ENCODE measurements at regions not wholly inside any gene's neighbourhood (a gene's known extent, or its start where the extent isn't known, plus 50 kb on each side); places are given as distances from the start of the nearest gene placed in this dataset.
"Not testable (repeated sequence)": the region's sequence is repeated elsewhere in the genome, so short reads cannot be mapped to it uniquely, and the experiment has no call there.

- no peak for DNase-seq
Measured at GRCh38 chr10:52993109-52993508, 220.5 kb upstream of the MBL2 start.

DNA sequence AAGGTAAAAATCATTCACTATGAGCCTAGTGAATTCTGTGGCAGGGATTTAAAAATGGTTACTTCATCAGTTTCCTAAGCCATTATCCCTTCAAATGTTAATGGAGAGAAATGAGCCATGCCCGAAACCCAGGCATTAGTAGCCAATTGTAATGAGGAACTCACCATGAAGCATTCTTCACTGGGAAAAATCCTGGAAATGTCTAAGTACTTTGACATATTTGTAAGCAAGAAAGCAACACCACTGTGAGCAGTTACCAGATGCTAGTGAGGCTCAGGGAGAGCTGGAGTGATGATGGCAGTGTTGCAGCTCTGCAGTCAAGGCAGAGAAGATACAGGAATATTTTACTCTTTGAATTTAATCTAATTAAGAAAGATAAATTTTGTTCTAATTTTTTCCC lies 220.0 kb upstream of the MBL2 start:
- DNase-seq, result no peak

- no peak for DNase-seq
Measured at GRCh38 chr10:52988923-52989322, 216.3 kb upstream of the MBL2 start.

DNA sequence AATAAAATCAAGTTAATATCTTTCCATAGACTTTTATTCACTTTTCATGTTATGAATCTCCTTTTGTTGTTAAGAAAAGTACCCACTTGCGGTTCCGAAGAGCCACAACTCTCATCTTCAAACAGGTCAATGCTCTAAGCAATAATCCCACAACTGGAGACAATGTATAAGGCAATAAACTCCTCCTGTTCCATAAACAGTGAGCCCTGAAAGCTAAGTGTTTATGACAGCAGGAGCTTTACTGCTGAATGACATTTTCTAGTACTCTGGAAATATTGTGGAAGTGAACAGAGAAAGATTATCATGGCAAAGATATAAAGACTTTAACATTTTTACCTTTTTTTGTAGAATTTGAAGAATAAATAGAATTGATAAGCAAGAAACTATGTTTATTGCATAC lies 213.5 kb upstream of the MBL2 start:
- no peak for DNase-seq

GRCh38 chr10:52984169-52984568 lies 211.6 kb upstream of the MBL2 start:
- DNase-seq, result no peak

GRCh38 chr10:52979295-52979990 lies 206.9 kb upstream of the MBL2 start:
- no peak for DNase-seq

DNA sequence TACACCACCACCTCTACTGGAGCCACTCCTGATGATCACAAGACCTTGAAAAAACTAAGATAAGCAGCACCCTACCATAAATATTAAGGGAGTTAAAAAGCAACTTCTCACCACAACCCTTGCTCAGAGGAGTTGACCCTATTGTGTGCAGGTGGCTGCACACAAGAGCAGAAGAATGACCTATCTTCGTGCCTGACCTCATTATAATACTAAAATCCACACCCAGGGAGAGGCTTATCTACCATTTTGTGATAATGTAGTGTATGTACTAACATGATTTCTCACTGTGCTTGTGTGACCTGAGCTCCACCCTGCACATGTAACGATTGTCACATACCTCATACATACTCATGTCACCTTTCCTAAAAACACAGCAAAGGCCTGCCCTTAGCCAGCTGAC lies 205.0 kb upstream of the MBL2 start:
- DNase-seq, result no peak

DNA sequence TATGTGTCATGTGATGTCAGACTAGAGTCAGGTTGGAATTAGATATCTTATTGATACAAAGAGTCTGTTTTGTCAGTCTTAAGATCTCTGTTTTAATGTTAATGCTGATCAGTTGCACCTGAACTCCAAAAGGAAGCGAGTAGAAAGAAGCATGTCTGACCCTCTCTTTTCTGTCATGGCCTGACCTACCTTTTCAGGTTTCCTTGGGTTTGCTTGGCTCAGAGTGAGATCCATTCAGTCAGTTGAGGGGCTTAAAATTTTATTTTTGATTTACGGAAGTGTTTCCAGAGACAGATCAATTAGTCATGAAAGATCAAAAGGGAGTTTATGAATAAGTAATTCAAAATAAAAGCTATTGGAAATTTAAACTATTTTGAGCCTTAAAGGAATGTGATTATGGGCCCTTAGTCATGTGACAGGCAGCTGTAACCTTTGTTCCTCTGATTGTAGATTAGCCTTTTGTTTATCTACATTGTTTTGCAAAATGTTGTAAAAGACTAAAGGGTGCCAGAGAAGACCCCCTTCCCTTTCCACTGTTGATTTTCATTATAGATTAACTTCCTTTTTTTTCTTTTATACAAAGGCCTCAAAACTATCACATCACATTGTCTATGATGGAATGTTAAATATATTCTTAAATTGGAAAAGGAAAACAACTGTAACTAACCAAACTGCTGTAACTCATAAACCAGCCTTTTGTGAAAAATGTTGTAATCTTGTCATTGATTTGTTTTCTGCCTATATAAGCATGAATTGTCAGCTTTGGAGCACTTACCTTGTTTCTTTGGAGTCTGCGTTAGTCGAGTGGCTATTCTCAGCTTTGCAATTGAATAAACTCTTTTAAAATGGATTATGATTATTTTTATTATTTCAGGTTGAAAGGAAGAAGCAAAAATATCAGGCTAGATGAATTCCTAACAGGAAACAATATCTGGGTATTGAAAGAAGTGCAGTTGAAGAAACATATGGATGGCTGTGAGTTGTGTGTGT lies 195.5 kb upstream of the MBL2 start:
- no peak for DNase-seq

GRCh38 chr10:52966904-52967303 lies 194.3 kb upstream of the MBL2 start:
- no peak for DNase-seq

- DNase-seq, result no peak
Measured at GRCh38 chr10:52965938-52966401, 193.4 kb upstream of the MBL2 start.

- no peak for DNase-seq
Measured at GRCh38 chr10:52965509-52965908, 192.9 kb upstream of the MBL2 start.

DNA sequence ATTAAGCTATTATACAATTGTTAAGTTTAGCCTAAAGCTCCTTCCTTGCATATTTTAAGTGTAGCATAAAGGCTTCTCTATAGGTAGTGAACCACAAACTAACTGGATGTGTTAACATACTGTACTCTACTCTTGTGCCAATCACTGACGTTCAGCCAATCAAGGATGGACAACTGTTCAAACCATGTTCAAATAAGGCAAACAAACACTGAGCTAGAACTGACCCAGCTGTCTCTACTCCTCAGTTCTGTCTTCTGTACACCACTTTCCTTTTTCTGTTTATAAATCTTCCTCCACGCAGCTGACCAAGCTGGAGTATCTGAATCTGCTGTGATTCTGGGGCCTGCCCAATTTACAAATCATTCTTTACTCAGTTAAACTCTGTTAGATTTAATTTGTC lies 188.7 kb upstream of the MBL2 start:
- peak; percentile 9 for DNase-seq

DNA sequence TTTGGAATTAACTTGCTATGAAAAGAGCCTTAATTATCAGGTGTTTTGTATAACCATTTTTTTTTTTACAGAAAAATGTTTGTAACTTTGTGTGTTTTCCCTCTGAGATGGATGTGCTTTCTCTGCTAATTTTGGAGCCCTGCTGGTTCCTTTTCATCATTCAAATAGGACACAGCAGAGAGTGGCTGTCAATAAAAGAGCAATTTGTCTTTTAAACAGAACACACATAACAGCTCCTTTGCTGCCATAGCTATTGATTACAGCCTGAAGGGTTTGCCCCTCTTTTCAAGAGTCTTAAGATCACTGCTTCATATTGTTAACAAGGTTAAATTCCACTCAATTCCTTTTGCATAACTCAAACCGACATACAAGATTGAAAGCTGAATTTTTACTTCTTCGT lies 187.2 kb upstream of the MBL2 start:
- DNase-seq, result peak; percentile 51

GRCh38 chr10:52956861-52957260 lies 184.3 kb upstream of the MBL2 start:
- DNase-seq, result no peak

DNA sequence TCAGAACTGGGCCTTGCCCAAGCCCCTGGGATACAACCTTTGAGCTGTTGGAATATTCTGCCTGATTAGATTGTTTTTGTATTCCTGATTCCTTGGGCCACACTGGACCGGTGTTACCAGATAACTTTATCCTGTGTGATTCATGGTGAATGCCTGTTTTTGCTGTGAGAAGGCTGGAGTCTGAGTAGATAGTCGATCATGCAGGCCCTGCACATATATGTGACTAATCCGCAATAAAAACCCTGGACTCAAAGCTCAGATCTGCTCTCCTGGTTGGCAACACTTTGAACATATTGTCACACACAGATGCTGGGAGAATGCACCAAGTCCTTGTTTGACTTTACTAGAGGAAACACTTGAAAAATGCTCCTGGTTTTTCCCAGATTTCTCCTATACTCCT lies 183.9 kb upstream of the MBL2 start:
- DNase-seq, result no peak

DNA sequence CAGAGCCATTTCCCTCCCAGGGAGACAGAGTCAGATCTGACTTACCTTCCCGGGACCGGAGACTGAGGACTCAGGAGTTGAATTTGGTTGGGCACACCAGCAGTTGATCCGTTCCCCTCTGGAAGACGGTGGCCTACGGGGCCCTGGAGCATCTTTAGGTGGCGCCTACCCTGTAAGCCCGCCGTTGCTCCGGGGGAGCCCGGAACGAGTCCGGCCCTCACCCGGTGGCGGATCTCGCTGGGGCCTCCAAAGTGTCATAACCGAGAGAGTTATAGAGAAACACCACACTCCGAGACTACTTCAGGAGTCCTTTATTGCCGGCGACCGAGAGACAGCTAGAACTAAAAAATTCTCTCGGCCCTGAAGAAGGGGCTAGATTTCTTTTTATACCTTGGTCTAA lies 182.8 kb upstream of the MBL2 start:
- DNase-seq, result no peak

DNA sequence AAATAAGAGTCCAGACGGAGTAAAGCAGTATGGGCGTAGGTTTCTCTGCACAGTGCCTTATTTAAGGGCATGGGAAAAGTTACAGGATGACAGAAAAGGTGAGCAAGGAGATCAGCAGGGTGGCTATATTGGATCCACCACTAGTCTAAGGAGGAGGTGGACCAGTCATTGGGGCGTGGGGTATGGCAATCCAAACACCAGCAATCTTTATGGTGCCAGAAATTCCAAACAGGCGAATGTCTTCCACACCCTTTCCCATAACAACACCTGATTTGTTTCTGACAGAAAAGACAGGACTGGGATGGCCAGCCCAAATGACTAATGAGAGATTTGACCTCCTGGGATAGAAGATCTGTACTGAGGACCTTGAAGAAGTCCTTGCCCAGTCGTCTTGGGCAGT lies 181.8 kb upstream of the MBL2 start:
- no peak for DNase-seq

- DNase-seq, result no peak
Measured at GRCh38 chr10:52952391-52953055, 179.9 kb upstream of the MBL2 start.

GRCh38 chr10:52951824-52952223 lies 179.2 kb upstream of the MBL2 start:
- peak; percentile 50 for DNase-seq

DNA sequence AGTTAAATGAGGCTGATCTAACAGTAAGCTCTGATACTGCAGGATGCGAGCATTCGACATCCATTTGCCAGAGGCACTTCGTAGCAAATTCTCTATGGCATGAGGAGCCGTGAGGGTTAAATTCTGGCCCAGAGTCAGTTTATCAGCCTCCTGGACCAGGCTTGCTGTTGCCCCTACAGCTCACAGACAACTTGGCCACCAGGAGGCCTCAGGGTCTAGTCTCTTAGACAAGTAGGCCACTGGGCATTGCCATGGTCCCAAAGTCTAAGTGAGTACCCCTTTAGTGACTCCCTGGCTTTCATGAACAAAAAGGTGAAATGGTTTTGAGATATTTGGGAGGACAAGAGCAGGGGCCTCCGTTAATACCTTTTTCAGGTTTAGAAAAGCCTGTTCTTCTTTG lies 178.0 kb upstream of the MBL2 start:
- peak; percentile 4 for DNase-seq

- DNase-seq, result peak; percentile 43
Measured at GRCh38 chr10:52949899-52950298, 177.3 kb upstream of the MBL2 start.

- DNase-seq, result no peak
Measured at GRCh38 chr10:52946486-52946885, 173.9 kb upstream of the MBL2 start.

- not testable (repeated sequence) for DNase-seq
Measured at GRCh38 chr10:52945521-52945920, 172.9 kb upstream of the MBL2 start.

DNA sequence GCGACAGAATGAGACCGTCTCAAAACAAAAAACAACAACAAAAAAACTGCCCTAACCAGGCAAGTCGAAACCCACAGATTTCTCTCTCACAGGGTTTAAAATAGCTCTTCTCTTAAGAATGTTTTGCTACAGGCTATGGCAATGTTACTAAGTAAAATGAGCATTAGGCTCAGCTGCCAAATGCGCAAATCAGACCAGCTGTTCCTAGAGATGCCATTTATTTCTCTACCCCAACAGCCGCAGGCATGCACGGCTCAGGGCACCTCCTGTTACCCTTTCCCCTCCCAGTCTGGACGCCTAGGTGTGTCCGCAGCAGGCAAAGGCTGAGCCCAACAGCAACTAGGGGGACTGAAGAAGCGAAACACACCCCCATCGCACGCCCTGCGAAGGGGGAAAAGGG lies 168.3 kb upstream of the MBL2 start:
- DNase-seq, result no peak
